ENCODE measurements at regions not wholly inside any gene's neighbourhood (a gene's known extent, or its start where the extent isn't known, plus 50 kb on each side); places are given as distances from the start of the nearest gene placed in this dataset.

GRCh38 chr5:138636398-138636944, 61.3 kb upstream of the HSPA9 start:
- TF ChIP-seq CTCF (IDR thresholded peaks at IDR 0.05) (no peak), POLR2A (IDR thresholded peaks at IDR 0.05) (no peak)
